ENCODE measurements at regions not wholly inside any gene's neighbourhood (a gene's known extent, or its start where the extent isn't known, plus 50 kb on each side); places are given as distances from the start of the nearest gene placed in this dataset.

GRCh38 chr12:91643763-91644162, 461.1 kb upstream of the DCN start:
- TF ChIP-seq CTCF (IDR thresholded peaks at IDR 0.05) (no peak), POLR2A (IDR thresholded peaks at IDR 0.05) (no peak)
